ENCODE measurements at regions not wholly inside any gene's neighbourhood (a gene's known extent, or its start where the extent isn't known, plus 50 kb on each side); places are given as distances from the start of the nearest gene placed in this dataset.

- TF ChIP-seq NANOG (IDR thresholded peaks at IDR 0.05; ENCODE audit: borderline replicate concordance) (no peak), ZNF114 (CRISPR knock-in tag; IDR thresholded peaks at IDR 0.05) (no peak), ETS1 (IDR thresholded peaks at IDR 0.05) (no peak)
Observed at GRCh38 chr17:22463110-22463850, 771.0 kb downstream of the KCNJ18 start (continued).

GRCh38 chr17:22464041-22464440, 771.7 kb downstream of the KCNJ18 start:
- H3K27ac Mint-ChIP-seq = no peak overlapping the region

More at GRCh38 chr17:22464041-22464440, 771.7 kb downstream of the KCNJ18 start:
- Histone ChIP-seq H3K4me1 (ENCODE audit: insufficient read depth) (no peaks in the 10 kb centered on the region), H3K9me2 (ENCODE audit: insufficient read depth) (no peaks in the 10 kb centered on the region), H4K20me1 (replicated peaks; ENCODE audit: insufficient read depth) (no peaks in the 10 kb centered on the region), H2AFZ (no peak overlapping the region), H3K27me3 (ENCODE audit: insufficient read depth) (no peaks in the 10 kb centered on the region), H3K4me3 (no peak overlapping the region), H3K4me2 (no peak overlapping the region), H3K36me3 (ENCODE audit: insufficient read depth) (no peaks in the 10 kb centered on the region), H3K27ac (ENCODE audit: low read depth) (no peak overlapping the region), H3F3A (replicated peaks; ENCODE audit: low read depth) (no peaks in the 10 kb centered on the region), H3K79me2 (replicated peaks; ENCODE audit: insufficient read depth) (no peaks in the 10 kb centered on the region)
- no peaks in the 10 kb centered on the region for H3K27me3 Mint-ChIP-seq (ENCODE audit: insufficient read depth, low read depth, poor library complexity)
- H3K36me3 Mint-ChIP-seq (ENCODE audit: low read depth) = peaks cover 62% of the 10 kb centered on the region
- H3K4me1 Mint-ChIP-seq = no peaks in the 10 kb centered on the region
- ATAC-seq (no peak), DNase-seq (ENCODE audit: low spot score) (no peak)
- H3K9me3 Mint-ChIP-seq = peaks cover 99% of the 10 kb centered on the region
- no peak overlapping the region for H3K4me3 Mint-ChIP-seq
- no peak for TF ChIP-seq CREB1 (CRISPR knock-in tag; IDR thresholded peaks at IDR 0.05; ENCODE audit: low read depth)
- TF ChIP-seq NANOG (IDR thresholded peaks at IDR 0.05; ENCODE audit: borderline replicate concordance) = no peak
- no peak for TF ChIP-seq JUNB (IDR thresholded peaks at IDR 0.05; ENCODE audit: unreplicated experiment)
- TF ChIP-seq EZH2phosphoT487 (IDR thresholded peaks at IDR 0.05; ENCODE audit: unreplicated experiment) = no peak
- TF ChIP-seq REST (IDR thresholded peaks at IDR 0.05; ENCODE audit: unreplicated experiment) = no peak
- TF ChIP-seq CTCF (conservative IDR thresholded peaks at IDR 0.05; ENCODE audit: low read depth in 2 of 2) = no peak
- TF ChIP-seq ZNF462 (CRISPR knock-in tag; IDR thresholded peaks at IDR 0.05) = no peak
- no peak for TF ChIP-seq STAT1 (IDR thresholded peaks at IDR 0.05; ENCODE audit: unreplicated experiment)
